IMR-90 (cell line): ENCODE measurements at regions not wholly inside any gene's neighbourhood (a gene's known extent, or its start where the extent isn't known, plus 50 kb on each side); places are given as distances from the start of the nearest gene placed in this dataset.

Experiments used
- ATAC-seq: fragments of 200-7000 bp; cut with Tn5 transposase; 2 replicates; pipeline ENCODE4 v1.9.1; 2020; ENCODE audit warnings: low read depth, mild to moderate bottlenecking, moderate library complexity
- BruUV-seq: library from RNA; stranded (reverse); fragments of 400-500 nt; replicated peaks from 2 replicates; lab custom pipeline; 2021; lab: Mats Ljungman, UMichigan
- CTCF ChIA-PET: fragments of 300-600 bp; formaldehyde crosslinking; extraction: SDS; loops from one replicate; lab custom pipeline; 2021; ENCODE audit warnings: antibody characterized with exemption; lab: Yijun Ruan, JAX
- POLR2A ChIA-PET: fragments of 300-600 bp; sonication (Branson Sonifier 250); formaldehyde crosslinking; loops from one replicate; lab custom pipeline; 2022; ENCODE audit warnings: antibody characterized with exemption; ENCODE audit not compliant: unreplicated experiment; lab: Charles Lee
- DNase-seq: peaks from one replicate; pipeline ENCODE4 v3.0.0; 2013
- H2AFZ ChIP-seq: replicated peaks from 2 replicates; pipeline ENCODE3; 2013; ENCODE audit warnings: low read length, mild to moderate bottlenecking; ENCODE audit not compliant: poor library complexity
- H2AK5ac ChIP-seq: 2 replicates; pipeline ENCODE4 v1.6.1; 2013; ENCODE audit warnings: low read depth, low read length, inconsistent platforms
- H2AK9ac ChIP-seq: replicated peaks from 2 replicates; pipeline ENCODE3; 2013; ENCODE audit warnings: mild to moderate bottlenecking, low read depth, low read length, moderate library complexity; ENCODE audit not compliant: poor library complexity
- H2BK120ac ChIP-seq: 2 replicates; pipeline ENCODE4 v1.6.1; 2013; ENCODE audit warnings: low read depth, low read length, inconsistent platforms
- H2BK15ac ChIP-seq: 3 replicates; pipeline ENCODE4 v1.6.1; 2013; ENCODE audit warnings: low read depth, low read length, inconsistent platforms
- H2BK20ac ChIP-seq: 2 replicates; pipeline ENCODE4 v1.6.1; 2013; ENCODE audit warnings: low read depth, mild to moderate bottlenecking, inconsistent platforms, low read length, moderate library complexity
- H2BK5ac ChIP-seq: 2 replicates; pipeline ENCODE4 v1.6.1; 2013; ENCODE audit warnings: mild to moderate bottlenecking, low read depth, low read length, inconsistent platforms; ENCODE audit not compliant: poor library complexity, severe bottlenecking
- H3K14ac ChIP-seq: replicated peaks from 2 replicates; pipeline ENCODE4 v1.6.1; 2013; ENCODE audit warnings: low read depth, low read length, inconsistent platforms
- H3K18ac ChIP-seq: 2 replicates; pipeline ENCODE4 v1.6.1; 2013; ENCODE audit warnings: low read depth, low read length, control low read depth
- H3K23ac ChIP-seq: 2 replicates; pipeline ENCODE4 v1.6.1; 2013; ENCODE audit warnings: low read depth, low read length, inconsistent platforms
- H3K27ac ChIP-seq: 2 replicates; pipeline ENCODE4 v1.5.1; 2013; ENCODE audit warnings: mild to moderate bottlenecking, control low read depth, low read length; ENCODE audit not compliant: insufficient read depth
- H3K27me3 ChIP-seq: 2 replicates; pipeline ENCODE4 v1.6.1; 2013; ENCODE audit warnings: low read length; ENCODE audit not compliant: control insufficient read depth, insufficient read depth
- H3K36me3 ChIP-seq: 2 replicates; pipeline ENCODE4 v1.6.1; 2013; ENCODE audit warnings: low read length, mixed read lengths; ENCODE audit not compliant: control insufficient read depth, insufficient read depth
- H3K4ac ChIP-seq: 2 replicates; pipeline ENCODE4 v1.6.1; 2013; ENCODE audit warnings: low read depth, low read length, inconsistent platforms
- H3K4me1 ChIP-seq: 2 replicates; pipeline ENCODE4 v1.6.1; 2013; ENCODE audit warnings: low read length, mixed read lengths; ENCODE audit not compliant: control insufficient read depth, insufficient read depth
- H3K4me2 ChIP-seq: 2 replicates; pipeline ENCODE4 v1.6.1; 2013; ENCODE audit warnings: low read depth, mild to moderate bottlenecking, control low read depth, low read length, moderate library complexity
- H3K4me3 ChIP-seq: 2 replicates; pipeline ENCODE4 v1.5.1; 2013; ENCODE audit warnings: low read depth, mild to moderate bottlenecking, control low read depth, low read length, moderate library complexity; ENCODE audit not compliant: insufficient read depth
- H3K56ac ChIP-seq: 2 replicates; pipeline ENCODE4 v1.6.1; 2013; ENCODE audit warnings: low read length, inconsistent platforms; ENCODE audit not compliant: insufficient read depth; ENCODE audit errors: extremely low read depth
- H3K79me1 ChIP-seq, 2 experiments: 2 replicates each; pipeline ENCODE4 v1.6.1; 2013; ENCODE audit warnings: low read length in 2 of 2, inconsistent platforms in 1 of 2, low read depth in 1 of 2
- H3K9ac ChIP-seq: 2 replicates; pipeline ENCODE4 v1.6.1; 2013; ENCODE audit warnings: low read depth, low read length, control low read depth
- H3K9me1 ChIP-seq: 2 replicates; pipeline ENCODE4 v1.6.1; 2013; ENCODE audit warnings: low read length, inconsistent platforms; ENCODE audit not compliant: insufficient read depth
- H3K9me3 ChIP-seq: 2 replicates; pipeline ENCODE4 v1.6.1; 2013; ENCODE audit warnings: low read length; ENCODE audit not compliant: control insufficient read depth, insufficient read depth
- H4K20me1 ChIP-seq: 2 replicates; pipeline ENCODE4 v1.6.1; 2013; ENCODE audit warnings: low read length, inconsistent platforms; ENCODE audit not compliant: insufficient read depth
- H4K5ac ChIP-seq: 2 replicates; pipeline ENCODE4 v1.6.1; 2013; ENCODE audit warnings: mild to moderate bottlenecking, low read depth, low read length, control low read depth
- H4K8ac ChIP-seq, 2 experiments: 2 replicates each; pipeline ENCODE4 v1.6.1; 2013; ENCODE audit warnings: low read depth in 2 of 2, low read length in 2 of 2, control low read depth in 1 of 2, inconsistent platforms in 1 of 2
- H4K91ac ChIP-seq: 2 replicates; pipeline ENCODE4 v1.6.1; 2013; ENCODE audit warnings: low read depth, low read length, inconsistent platforms; ENCODE audit not compliant: insufficient read depth
- CEBPB ChIP-seq: IDR thresholded peaks from 2 replicates; pipeline ENCODE4 v1.6.1; 2012; ENCODE audit warnings: low read depth, low read length, improper control_type of control experiment
- CHD1 ChIP-seq: IDR thresholded peaks from 2 replicates; pipeline ENCODE4 v1.6.1; 2012; ENCODE audit warnings: low read depth, low read length, improper control_type of control experiment
- CTCF ChIP-seq: conservative IDR thresholded peaks from 2 replicates; pipeline ENCODE4 v1.5.1; 2012; ENCODE audit warnings: mild to moderate bottlenecking, low read depth, low read length, improper control_type of control experiment
- ELK1 ChIP-seq: fragments of 150-350 bp; IDR thresholded peaks from 2 replicates; pipeline ENCODE4 v1.6.1; 2016; ENCODE audit warnings: low read depth, mild to moderate bottlenecking, low read length, moderate library complexity, borderline replicate concordance
- FOS ChIP-seq: fragments of 150-350 bp; IDR thresholded peaks from 2 replicates; pipeline ENCODE4 v1.6.1; 2016; ENCODE audit warnings: low read depth, low read length
- MAFK ChIP-seq: IDR thresholded peaks from 2 replicates; pipeline ENCODE4 v1.6.1; 2012; ENCODE audit warnings: low read depth, low read length, improper control_type of control experiment
- MAZ ChIP-seq: IDR thresholded peaks from 2 replicates; pipeline ENCODE4 v1.6.1; 2012; ENCODE audit warnings: low read depth, mild to moderate bottlenecking, low read length, improper control_type of control experiment, moderate library complexity, borderline replicate concordance
- MXI1 ChIP-seq: IDR thresholded peaks from 2 replicates; pipeline ENCODE4 v1.6.1; 2012; ENCODE audit warnings: low read depth, mild to moderate bottlenecking, low read length, moderate library complexity, borderline replicate concordance
- NFE2L2 ChIP-seq: fragments of 150-350 bp; IDR thresholded peaks from 2 replicates; pipeline ENCODE4 v1.6.1; 2016; ENCODE audit warnings: low read depth, mild to moderate bottlenecking, low read length
- POLR2A ChIP-seq: IDR thresholded peaks from 2 replicates; pipeline ENCODE4 v1.6.1; 2012; ENCODE audit warnings: mild to moderate bottlenecking, low read depth, low read length
- RCOR1 ChIP-seq: IDR thresholded peaks from 2 replicates; pipeline ENCODE4 v1.6.1; 2012; ENCODE audit warnings: mild to moderate bottlenecking, low read length, improper control_type of control experiment; ENCODE audit not compliant: insufficient replicate concordance
- SMC3 ChIP-seq: fragments of 150-350 bp; IDR thresholded peaks from 2 replicates; pipeline ENCODE4 v1.6.1; 2016; ENCODE audit warnings: low read depth, mild to moderate bottlenecking, antibody characterized with exemption, low read length, moderate library complexity
- USF2 ChIP-seq: fragments of 150-350 bp; IDR thresholded peaks from 2 replicates; pipeline ENCODE4 v1.6.1; 2017; ENCODE audit warnings: mild to moderate bottlenecking, antibody characterized with exemption, low read length, low read depth
- WGBS, 2 experiments: methylation state at CpG; one replicate each; pipeline versions ENCODE4 v1.1.5 to v1.1.7; 2013; ENCODE audit warnings: missing lambda C conversion rate in 2 of 2; ENCODE audit not compliant: insufficient read length in 1 of 2; ENCODE audit errors: extremely low coverage in 2 of 2; 5-methylcytosine and 5-hydroxymethylcytosine counted together
- dilution Hi-C: fragments of 300-500 bp; cut with HindIII; formaldehyde crosslinking; loops from one replicate; pipeline ENCODE4 v1.14.3; 2018; ENCODE audit warnings: low sequenced_read_pairs; ENCODE audit not compliant: unreplicated experiment
- in situ Hi-C: fragments of 300-500 bp; cut with MboI; formaldehyde crosslinking; loops from 3 replicates; pipeline ENCODE4 v1.14.3; 2019; ENCODE audit warnings: low sequenced_read_pairs, inconsistent platforms, mixed read lengths
- intact Hi-C: fragments of 100-400 bp; cut with micrococcal nuclease; formaldehyde crosslinking; loops from 2 replicates; pipeline ENCODE4 v1.10.0; 2022

- Histone ChIP-seq H4K20me1 (no peaks in the 10 kb centered on the region), H3K79me1 (no peaks in the 10 kb centered on the region), H2BK15ac (no peak overlapping the region), H3K4me3 (no peak overlapping the region), H3K9me3 (no peaks in the 10 kb centered on the region), H3K56ac (no peak overlapping the region), H3K14ac (no peak overlapping the region), H3K4ac (no peak overlapping the region), H2BK5ac (no peak overlapping the region), H3K9ac (no peak overlapping the region), H3K27ac (no peak overlapping the region), H3K4me1 (no peaks in the 10 kb centered on the region), H2AK9ac (no peak overlapping the region), H2BK20ac (no peak overlapping the region), H2BK120ac (no peak overlapping the region), H3K36me3 (no peaks in the 10 kb centered on the region), H2AK5ac (no peak overlapping the region), H4K5ac (no peak overlapping the region), H4K91ac (no peak overlapping the region), H3K27me3 (no peaks in the 10 kb centered on the region), H4K8ac (no peak overlapping the region), H3K18ac (no peak overlapping the region), H3K4me2 (no peak overlapping the region), H3K23ac (no peak overlapping the region), H2AFZ (no peak overlapping the region), H3K9me1 (no peaks in the 10 kb centered on the region)
- DNase-seq (no peak), ATAC-seq (no peak)
- intact Hi-C loops, result no loop called here
- no TSS peak for BruUV-seq
- ChIA-PET POLR2A (no interaction called here), CTCF (no interaction called here)
- dilution Hi-C loops, result no loop called here
- TF ChIP-seq RCOR1 (no peak), CHD1 (no peak), FOS (no peak), CEBPB (no peak), MAZ (no peak), NFE2L2 (no peak), ELK1 (no peak), SMC3 (no peak), USF2 (no peak), MXI1 (no peak), POLR2A (no peak), CTCF (no peak), MAFK (no peak)
- no CpG with 5 or more reads among the region's 1 CpG for WGBS, 2 experiments
- in situ Hi-C loops, result no loop called here
These were observed 936.9 kb upstream of the CELF4 start for GRCh38 chr18:38502539-38502938.
